Fibroblast of skin of right biceps (primary cell): ENCODE measurements at regions not wholly inside any gene's neighbourhood (a gene's known extent, or its start where the extent isn't known, plus 50 kb on each side); places are given as distances from the start of the nearest gene placed in this dataset.
"Not testable (repeated sequence)": the region's sequence is repeated elsewhere in the genome, so short reads cannot be mapped to it uniquely, and the experiment has no call there.

Experiments
- DNase-seq: peaks from one replicate; pipeline ENCODE4 v3.0.0-alpha.2; 2013

GRCh38 chr3:191975936-191976335 is 515.0 kb downstream of the PYDC2 start:
- DNase-seq: no peak

- no peak for DNase-seq
Observed at GRCh38 chr3:191980443-191980842, 519.5 kb downstream of the PYDC2 start.

- no peak for DNase-seq
Observed at GRCh38 chr3:191982481-191982880, 521.5 kb downstream of the PYDC2 start.

DNA sequence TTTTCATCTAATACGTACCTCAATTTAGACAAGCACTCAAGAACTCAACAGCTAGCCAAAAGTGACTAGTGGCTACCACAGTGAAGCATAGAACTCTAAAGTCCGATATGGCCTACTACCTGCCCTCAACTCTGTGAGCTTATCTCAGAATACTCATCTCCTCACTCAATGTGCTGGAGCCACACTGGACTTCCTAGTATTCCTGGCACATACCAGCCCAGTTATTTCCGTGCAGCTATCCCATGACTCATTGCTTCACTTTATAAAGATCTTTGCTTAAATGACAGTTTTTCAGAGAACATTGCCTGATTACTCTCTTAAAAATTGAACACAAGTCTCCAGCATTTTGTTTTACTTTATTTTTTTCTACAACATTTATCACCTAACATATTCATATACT is 524.7 kb downstream of the PYDC2 start:
- DNase-seq: peak; percentile 18

DNA sequence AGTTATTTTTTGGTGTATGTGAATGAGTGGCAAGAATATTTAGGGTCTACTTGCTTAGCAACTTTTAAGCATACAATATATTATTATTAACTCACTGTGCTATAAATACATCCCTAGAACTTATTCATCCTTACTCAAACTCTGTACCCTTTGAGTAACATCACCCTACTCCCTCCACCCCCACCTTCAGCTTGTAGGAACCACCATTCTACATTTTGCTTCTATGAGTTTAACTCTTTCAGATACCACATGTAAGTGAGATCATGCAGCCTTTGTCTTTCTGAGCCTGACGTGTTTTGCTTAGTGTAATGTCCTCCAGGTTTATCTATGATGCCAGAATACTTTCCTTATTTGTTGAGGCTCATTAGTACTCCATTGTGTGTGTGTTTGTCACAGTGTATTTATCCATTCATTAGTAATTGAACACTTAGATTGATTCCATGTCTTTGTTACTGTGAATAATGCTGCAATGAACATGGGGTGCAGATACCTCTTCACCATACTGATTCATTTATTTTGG is 526.9 kb downstream of the PYDC2 start:
- peak; percentile 50 for DNase-seq

DNA sequence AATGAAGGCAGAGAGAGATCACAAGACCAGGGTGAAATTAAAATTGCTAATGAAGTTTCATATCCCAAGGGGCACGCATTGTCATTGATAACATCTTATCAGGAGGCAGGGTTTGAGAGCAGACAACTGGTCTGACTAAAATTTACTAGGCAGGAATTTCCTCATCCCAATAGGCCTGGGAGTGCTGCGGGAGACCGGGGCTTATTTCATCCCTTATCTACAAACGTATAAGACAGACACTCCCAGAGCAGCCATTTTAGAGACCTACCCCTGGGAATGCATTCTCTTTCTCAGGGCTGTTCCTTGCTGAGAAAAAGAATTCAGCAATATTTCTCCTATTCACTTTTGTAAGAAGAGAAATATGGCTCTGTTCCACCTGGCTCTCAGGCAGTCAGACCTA is 533.0 kb downstream of the PYDC2 start:
- DNase-seq: not testable (repeated sequence)

DNA sequence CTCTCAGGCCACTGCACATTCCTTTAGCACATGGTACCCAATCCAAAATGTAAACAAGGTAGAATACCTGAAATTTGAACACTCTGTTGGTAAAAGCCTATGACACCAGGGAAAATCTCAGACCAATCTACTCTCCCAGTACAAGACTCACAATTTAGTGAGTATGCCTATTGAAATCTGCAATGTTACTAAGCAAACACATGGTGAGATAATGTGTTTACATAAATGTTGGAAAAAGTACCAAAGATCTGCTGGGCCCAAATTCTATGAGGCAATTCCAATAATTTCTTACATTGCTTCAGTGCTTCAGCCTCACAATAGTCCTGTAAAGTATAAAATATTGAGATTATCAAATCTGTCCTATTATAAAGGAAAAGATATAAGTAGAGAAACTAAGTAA is 536.1 kb downstream of the PYDC2 start:
- DNase-seq: no peak

GRCh38 chr3:191997579-191998268 is 536.8 kb downstream of the PYDC2 start:
- DNase-seq: no peak

- DNase-seq: no peak
Observed at GRCh38 chr3:192001218-192001617, 540.3 kb downstream of the PYDC2 start.

GRCh38 chr3:192005989-192006388 is 545.0 kb downstream of the PYDC2 start:
- DNase-seq: no peak

DNA sequence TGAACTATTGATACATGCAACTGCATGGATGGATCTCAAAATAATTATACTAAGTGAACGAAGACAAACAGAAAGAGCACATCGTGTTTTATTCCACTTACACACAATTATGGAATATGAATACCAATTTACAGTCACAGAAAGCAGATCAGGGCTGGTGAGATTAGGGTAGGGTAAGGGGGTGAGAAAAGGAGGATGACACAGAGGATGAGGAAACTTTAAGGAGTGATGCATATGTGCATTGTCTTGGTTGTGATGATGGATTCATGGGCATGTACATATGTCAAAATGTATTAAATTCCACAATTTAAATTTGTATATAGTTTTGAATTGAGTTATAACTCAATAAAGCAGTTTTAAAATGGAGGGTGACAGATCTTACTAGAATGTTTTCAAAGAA is 548.9 kb downstream of the PYDC2 start:
- no peak for DNase-seq

DNA sequence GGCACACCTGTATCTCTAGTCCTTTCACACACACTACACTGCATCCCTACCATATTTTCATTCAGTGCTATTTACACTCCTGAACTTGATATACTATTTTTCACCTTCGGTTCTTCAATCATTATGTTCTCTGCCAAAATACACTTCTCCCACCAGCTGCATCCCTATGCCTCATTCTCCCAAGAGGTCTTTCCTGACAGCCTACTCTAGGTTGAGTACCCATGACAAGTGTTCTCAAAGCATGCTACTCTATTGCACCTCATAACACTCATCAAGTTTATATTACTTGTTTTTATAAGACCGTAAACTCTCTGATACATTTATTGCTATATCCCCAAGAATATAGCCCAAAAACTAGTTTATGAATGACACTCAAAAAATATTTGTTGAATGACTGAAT is 549.5 kb downstream of the PYDC2 start:
- no peak for DNase-seq

GRCh38 chr3:192011137-192011536 is 550.2 kb downstream of the PYDC2 start:
- DNase-seq: no peak

GRCh38 chr3:192013110-192013509 is 552.1 kb downstream of the PYDC2 start:
- no peak for DNase-seq

- DNase-seq: peak; percentile 80
Observed at GRCh38 chr3:192022412-192022811, 561.4 kb downstream of the PYDC2 start.

DNA sequence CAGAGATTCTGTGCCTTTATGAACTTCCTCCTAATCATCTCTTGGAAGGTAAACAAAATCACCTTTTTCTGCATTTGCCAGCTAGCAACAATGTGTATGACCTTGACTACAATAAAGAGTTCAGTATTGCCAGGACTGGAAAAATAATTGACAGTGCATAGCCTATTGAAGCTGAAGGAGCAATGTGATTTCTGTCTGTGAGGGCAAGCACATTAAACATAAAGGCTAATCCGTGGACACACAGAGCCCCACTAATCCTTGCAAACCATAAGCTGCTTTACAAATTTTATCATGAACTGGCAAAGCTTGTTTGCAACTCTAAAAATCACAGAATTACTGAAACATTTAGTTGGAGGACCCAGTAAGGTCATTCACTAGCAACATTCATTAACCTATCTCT is 563.8 kb downstream of the PYDC2 start:
- DNase-seq: no peak

GRCh38 chr3:192026661-192027060 is 565.7 kb downstream of the PYDC2 start:
- no peak for DNase-seq

DNA sequence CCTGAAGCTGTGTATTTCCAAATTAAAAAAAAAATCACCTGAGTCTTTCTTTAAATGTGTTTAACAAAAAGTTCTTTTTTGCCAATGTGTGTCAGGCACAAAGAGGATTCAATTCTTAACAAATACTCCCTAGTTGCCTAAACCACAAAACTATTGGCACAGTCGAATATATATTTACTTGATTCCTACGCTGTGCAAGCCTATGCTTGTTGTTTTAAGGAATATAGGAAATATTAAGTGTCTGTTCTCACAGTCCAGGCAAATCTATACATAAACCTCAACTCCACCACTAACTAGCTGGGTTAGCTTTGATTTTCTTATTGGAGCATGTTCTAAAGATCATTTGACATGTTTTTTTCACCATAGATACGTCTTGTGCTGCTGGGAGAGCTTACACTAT is 571.0 kb downstream of the PYDC2 start:
- no peak for DNase-seq

DNA sequence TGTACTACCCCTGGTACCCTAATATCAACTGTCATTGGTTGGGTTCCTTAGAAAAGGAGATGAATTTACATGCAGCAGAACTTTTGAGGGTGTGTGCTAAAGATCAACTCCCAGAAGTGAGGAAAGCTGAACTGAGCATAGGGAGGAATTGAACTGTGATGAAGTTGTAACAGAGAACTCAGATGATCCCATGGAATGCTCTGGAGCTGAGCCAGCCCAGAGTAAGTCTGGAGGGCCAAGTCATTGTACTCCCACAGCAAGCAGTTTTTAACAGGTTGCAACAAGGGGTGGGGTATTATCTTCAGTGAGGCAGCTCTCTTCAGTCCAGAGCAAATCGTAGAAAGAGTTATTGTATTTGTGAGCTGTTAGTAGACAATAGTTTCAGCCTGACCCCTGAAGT is 572.3 kb downstream of the PYDC2 start:
- DNase-seq: no peak

- peak; percentile 10 for DNase-seq
Observed at GRCh38 chr3:192038726-192039125, 577.8 kb downstream of the PYDC2 start.

GRCh38 chr3:192039593-192039992 is 578.6 kb downstream of the PYDC2 start:
- no peak for DNase-seq

GRCh38 chr3:192040282-192041043 is 579.5 kb downstream of the PYDC2 start:
- no peak for DNase-seq

DNA sequence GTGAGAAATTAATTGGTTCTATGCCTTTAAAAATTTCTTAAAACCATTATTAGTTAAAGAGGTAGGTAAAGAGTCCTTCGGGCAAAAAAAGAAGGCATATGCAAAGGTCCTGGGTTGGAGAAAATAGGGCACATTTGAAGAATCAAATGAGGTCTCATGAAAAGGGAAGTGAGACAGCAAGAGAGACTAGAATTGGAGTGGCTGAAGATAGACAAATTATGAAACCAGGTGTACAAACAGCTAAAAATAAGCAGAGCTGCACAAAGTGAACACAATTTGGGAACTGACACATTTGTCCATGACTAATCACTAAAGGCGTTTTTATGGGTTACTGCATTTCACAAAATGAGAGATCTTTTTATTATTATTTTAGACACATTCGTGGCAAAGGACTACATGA is 581.2 kb downstream of the PYDC2 start:
- no peak for DNase-seq

GRCh38 chr3:192054881-192055280 is 593.9 kb downstream of the PYDC2 start:
- DNase-seq: peak; percentile 20
